Pancreas (tissue), 10 donors: ENCODE measurements at regions not wholly inside any gene's neighbourhood (a gene's known extent, or its start where the extent isn't known, plus 50 kb on each side); places are given as distances from the start of the nearest gene placed in this dataset.
A peak's percentile ranks its signal among the peaks of the same experiment; 100 is the strongest.

Source experiments
- ATAC-seq, 4 donors: fragments of 200-7000 bp; cut with Tn5 transposase; one replicate each; pipeline versions ENCODE4 v1.8.0 to v1.9.1; 2020; ENCODE audit warnings: mild to moderate bottlenecking in 4 of 4, moderate library complexity in 4 of 4
- DNase-seq, 6 donors: peaks; one replicate each; pipeline ENCODE4 v3.0.0-alpha.2; 2020
- FAIRE-seq: peaks from 2 replicates; lab custom pipeline; 2012; peaks lifted over from hg19 to GRCh38; lab: Jason Lieb, UNC
- H3K27ac ChIP-seq, 4 donors: fragments of 200-600 bp; sonication (generic); 1 replicate in 3 of 4; 2 replicates in 1 of 4; pipeline versions ENCODE4 v1.5.0 to v1.8.0; 2020
- H3K27me3 ChIP-seq, 4 donors: fragments of 200-600 bp; one replicate each; pipeline ENCODE4 v1.8.0; 2021
- H3K36me3 ChIP-seq, 3 donors: fragments of 200-600 bp; sonication (generic) in 1 of 3; one replicate each; pipeline versions ENCODE4 v1.5.0 to v1.8.0; 2020 to 2021
- H3K4me1 ChIP-seq, 3 donors: fragments of 200-600 bp; one replicate each; pipeline ENCODE4 v1.8.0; 2021
- H3K4me3 ChIP-seq, 4 donors: fragments of 200-600 bp; sonication (generic) in 2 of 4; one replicate each; pipeline versions ENCODE4 v1.5.0 to v1.8.0; 2020 to 2021
- H3K9me3 ChIP-seq, 4 donors: fragments of 200-600 bp; one replicate each; pipeline ENCODE4 v1.8.0; 2021
- CTCF ChIP-seq, 4 donors: fragments of 200-600 bp; sonication (generic) in 3 of 4; IDR thresholded peaks; one replicate each; pipeline versions ENCODE4 v1.5.0 to v1.8.0; 2021; ENCODE audit warnings: antibody characterized with exemption in 4 of 4
- WGBS, 2 donors: extraction: QIAGEN DNeasy Blood & Tissue Kit; methylation state at CpG; one replicate each; pipeline ENCODE4 v1.1.7; 2013; 5-methylcytosine and 5-hydroxymethylcytosine counted together
- intact Hi-C, 3 donors: fragments of 100-400 bp; cut with DNase I; formaldehyde crosslinking; loops; one replicate each; pipeline versions ENCODE4 v1.11.1 to v1.14.2; 2022
- donor health status: healthy with polysubstance abuse.
- donor health status: DM: no; HTN: no; CAD: no; lungs with moderate emphysema.
- donor health status: DM: no; HTN: no; CAD: no.
- donor health status: control.
- donor health status: control.
- donor health status: Bipolar disorder and iron deficiency.
- donor health status: DM: yes; HTN: yes; CAD: no.
- donor health status: DM: no; HTN: no; CAD: no.
- donor health status: DM: no; HTN: no; CAD: no.
- donor health status: DM: yes; HTN: yes; CAD: no.

GRCh38 chr12:46131732-46132469, 136.9 kb downstream of the SLC38A1 start:
- no peak for FAIRE-seq
- no peak overlapping the region for H3K4me3 ChIP-seq
- no peaks in the 10 kb centered on the region for H3K4me1 ChIP-seq
- no peak for ATAC-seq
- intact Hi-C loops, result no loop called here
- no peaks in the 10 kb centered on the region for H3K36me3 ChIP-seq
- no peak for DNase-seq
- no peak for TF ChIP-seq CTCF (IDR thresholded peaks at IDR 0.05)
- H3K27me3 ChIP-seq, result no peaks in the 10 kb centered on the region
- WGBS, 2 donors, result 53 to 67% methylated on average over 5 of the region's 5 CpGs
- H3K27ac ChIP-seq, result no peak overlapping the region
- no peaks in the 10 kb centered on the region for H3K9me3 ChIP-seq

GRCh38 chr12:46127656-46128055, 137.3 kb upstream of the SCAF11 start:
- 64 to 78% methylated on average over 6 of the region's 6 CpGs for WGBS, 2 donors
- H3K9me3 ChIP-seq, result no peaks in the 10 kb centered on the region
- peaks cover 0 to 4% (median 0%) of the 10 kb centered on the region in 3 donors for H3K4me1 ChIP-seq
- H3K4me3 ChIP-seq, result no peak overlapping the region
- no peaks in the 10 kb centered on the region for H3K36me3 ChIP-seq
- H3K27ac ChIP-seq, result no peak overlapping the region
- H3K27me3 ChIP-seq, result no peaks in the 10 kb centered on the region
- TF ChIP-seq CTCF (IDR thresholded peaks at IDR 0.05), result no peak
- intact Hi-C loops, result no loop called here
- DNase-seq, result no peak
- ATAC-seq, result no peak
- FAIRE-seq, result no peak

- H3K9me3 ChIP-seq, result no peaks in the 10 kb centered on the region
- intact Hi-C loops, result no loop called here
- no peak for DNase-seq
- ATAC-seq, result no peak
- H3K4me1 ChIP-seq, result peaks cover 0 to 4% (median 0%) of the 10 kb centered on the region in 3 donors
- no peaks in the 10 kb centered on the region for H3K27me3 ChIP-seq
- no peak overlapping the region for H3K27ac ChIP-seq
- no peak for TF ChIP-seq CTCF (IDR thresholded peaks at IDR 0.05)
- 55 to 62% methylated on average over 4 of the region's 4 CpGs for WGBS, 2 donors
- H3K36me3 ChIP-seq, result no peaks in the 10 kb centered on the region
- no peak overlapping the region for H3K4me3 ChIP-seq
- FAIRE-seq, result no peak
Observed at GRCh38 chr12:46126050-46126727, 135.8 kb upstream of the SCAF11 start.

GRCh38 chr12:46124848-46125619, 134.7 kb upstream of the SCAF11 start:
- no peak overlapping the region for H3K27ac ChIP-seq
- TF ChIP-seq CTCF (IDR thresholded peaks at IDR 0.05), result peak in 3 of 4 donors; percentile 35 to 53 (median 45)
- H3K27me3 ChIP-seq, result no peaks in the 10 kb centered on the region
- H3K36me3 ChIP-seq, result no peaks in the 10 kb centered on the region
- peak; percentile 93 to 99 (median 96) for ATAC-seq
- H3K4me1 ChIP-seq, result peaks cover 0 to 4% (median 0%) of the 10 kb centered on the region in 3 donors
- H3K9me3 ChIP-seq, result no peaks in the 10 kb centered on the region
- peak in 3 of 6 donors; percentile 38 to 55 (median 46) for DNase-seq
- intact Hi-C loops, result no loop called here
- H3K4me3 ChIP-seq, result peak overlapping the region in 1 of 4 donors; percentile 23
- no peak for FAIRE-seq
- WGBS, 2 donors, result 12 to 16% methylated on average over 8 of the region's 12 CpGs
